Stomach (tissue), 8 donors: ENCODE measurements at regions not wholly inside any gene's neighbourhood (a gene's known extent, or its start where the extent isn't known, plus 50 kb on each side); places are given as distances from the start of the nearest gene placed in this dataset.
"Not testable (repeated sequence)": the region's sequence is repeated elsewhere in the genome, so short reads cannot be mapped to it uniquely, and the experiment has no call there.

ENCODE experiments used
- DNase-seq, 2 donors: peaks; one replicate each; pipeline versions ENCODE4 v3.0.0 to v3.0.0-alpha.2; 2013 to 2019
- H3K27ac ChIP-seq, 5 donors: fragments of 200-600 bp in 4 of 5; sonication (generic) in 4 of 5; one replicate each; pipeline ENCODE4 v1.5.1; 2013 to 2019; ENCODE audit warnings: mild to moderate bottlenecking in 1 of 5, moderate library complexity in 1 of 5
- H3K27me3 ChIP-seq, 3 donors: fragments of 200-600 bp; sonication (generic); one replicate each; pipeline ENCODE4 v1.5.1; 2017 to 2019; ENCODE audit warnings: mixed run types in 1 of 3
- H3K36me3 ChIP-seq, 4 donors: fragments of 200-600 bp; sonication (generic); 1 replicate in 3 of 4; 2 replicates in 1 of 4; pipeline ENCODE4 v1.5.1; 2016 to 2019
- H3K4me1 ChIP-seq, 4 donors: fragments of 200-600 bp; sonication (generic); one replicate each; pipeline ENCODE4 v1.5.1; 2016 to 2019
- H3K4me3 ChIP-seq, 4 donors: fragments of 200-600 bp; sonication (generic) in 3 of 4; one replicate each; pipeline ENCODE4 v1.5.1; 2016 to 2019; ENCODE audit warnings: mild to moderate bottlenecking in 1 of 4
- H3K9me3 ChIP-seq, 4 donors: fragments of 200-600 bp; sonication (generic); one replicate each; pipeline ENCODE4 v1.5.1; 2016 to 2019
- CTCF ChIP-seq, 7 experiments: fragments of 450-650 bp in 4 of 7; fragments of 200-600 bp in 3 of 7; sonication (generic) in 3 of 7; IDR thresholded peaks; one replicate each; pipeline ENCODE4 v1.5.1; 2016 to 2019; ENCODE audit warnings: antibody characterized with exemption in 7 of 7, control low read depth in 2 of 7, mild to moderate bottlenecking in 1 of 7
- EP300 ChIP-seq: sonication (generic); formaldehyde crosslinking; IDR thresholded peaks from one replicate; pipeline ENCODE4 v1.6.1; 2017; ENCODE audit warnings: antibody characterized with exemption
- POLR2A ChIP-seq, 4 donors: fragments of 450-650 bp; IDR thresholded peaks; one replicate each; pipeline ENCODE4 v1.6.1; 2016; ENCODE audit warnings: antibody characterized with exemption in 4 of 4, control low read depth in 2 of 4, mild to moderate bottlenecking in 1 of 4, moderate library complexity in 1 of 4
- POLR2AphosphoS5 ChIP-seq, 3 donors: sonication (generic); formaldehyde crosslinking; IDR thresholded peaks; one replicate each; pipeline ENCODE4 v1.6.1; 2016; ENCODE audit warnings: antibody characterized with exemption in 3 of 3
- WGBS, 5 donors: extraction: QIAGEN DNeasy Blood & Tissue Kit in 3 of 5; methylation state at CpG; one replicate each; pipeline versions ENCODE4 v1.1.5 to v1.1.7; 2013 to 2018; 5-methylcytosine and 5-hydroxymethylcytosine counted together
- intact Hi-C: fragments of 100-400 bp; cut with DNase I; formaldehyde crosslinking; loops from one replicate; pipeline ENCODE4 v1.15.1; 2023; ENCODE audit warnings: low total_unique reads
- donor health status: healthy with polysubstance abuse.
- donor health status: Bipolar disorder and iron deficiency.
- donor health status: healthy.

DNA sequence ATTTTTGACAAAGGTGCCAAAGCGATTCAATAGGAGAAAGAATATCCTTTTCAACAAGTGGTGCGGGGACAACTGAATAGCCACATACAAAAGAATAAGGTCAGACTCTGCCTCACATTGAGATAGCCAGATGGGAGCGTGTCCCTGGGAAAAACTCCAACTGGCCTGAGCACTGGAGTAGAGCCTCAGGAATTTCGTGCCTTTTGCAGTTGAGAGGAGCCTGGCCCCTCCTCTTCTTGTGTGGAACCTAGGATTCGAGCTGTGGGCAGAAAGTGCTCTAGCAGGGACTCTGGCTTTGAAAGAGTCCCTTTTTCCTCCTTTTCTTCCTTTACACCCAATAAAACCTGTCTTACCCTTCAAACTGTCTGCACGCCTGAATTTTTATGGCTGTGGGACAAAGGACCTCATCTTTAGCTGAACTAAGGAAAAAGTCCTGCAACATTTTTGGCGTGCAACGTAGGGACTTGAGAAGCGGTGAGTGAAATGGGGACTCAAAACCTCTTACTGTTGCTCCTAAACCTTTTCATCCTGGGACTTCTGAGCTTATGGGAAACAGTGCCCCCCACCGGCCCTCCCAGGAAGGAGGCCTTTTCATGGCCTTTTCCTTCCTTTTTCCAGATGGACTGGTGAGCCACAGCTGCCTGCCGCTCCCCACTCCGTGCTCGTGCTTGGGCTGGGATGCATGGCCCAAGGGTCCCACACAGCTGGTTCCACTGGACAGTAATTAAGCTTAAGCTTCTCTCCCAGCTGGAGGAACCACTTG lies 68.6 kb downstream of the BMP15 start:
- H3K36me3 ChIP-seq: no peaks in the 10 kb centered on the region
- no peaks in the 10 kb centered on the region for H3K4me1 ChIP-seq
- no peak for TF ChIP-seq EP300
- no peak for TF ChIP-seq CTCF (IDR thresholded peaks at IDR 0.05)
- WGBS, 5 donors: 52 to 79% (median 77%) methylated on average over 12 to 13 of the region's 13 CpGs
- no peak overlapping the region for H3K4me3 ChIP-seq
- intact Hi-C loops: no loop called here
- H3K27ac ChIP-seq: no peak overlapping the region
- no peaks in the 10 kb centered on the region for H3K9me3 ChIP-seq
- peaks cover 0 to 19% (median 0%) of the 10 kb centered on the region in 3 donors for H3K27me3 ChIP-seq
- no peak for DNase-seq

DNA sequence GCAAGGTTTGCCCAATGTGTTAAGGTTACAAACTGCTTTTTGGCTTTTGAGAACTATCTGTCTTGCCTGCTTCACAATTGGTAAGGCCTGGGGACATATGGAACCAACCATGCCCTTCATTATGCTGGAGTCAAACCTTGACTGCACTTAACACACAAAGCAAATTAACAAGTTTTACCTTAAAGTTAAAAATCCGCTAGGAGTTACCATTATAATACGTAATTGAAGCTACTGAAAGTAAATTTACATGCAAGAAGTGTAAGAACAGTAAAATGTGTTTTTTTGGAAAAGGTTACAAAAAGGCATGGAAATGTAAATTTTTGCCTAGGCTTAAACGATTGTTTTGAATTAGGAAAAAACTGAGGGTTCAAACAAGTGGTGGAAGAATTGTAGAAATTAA lies 69.7 kb downstream of the BMP15 start:
- Histone ChIP-seq H3K36me3 (no peaks in the 10 kb centered on the region), H3K27me3 (peaks cover 0 to 19% (median 0%) of the 10 kb centered on the region in 3 donors), H3K9me3 (no peaks in the 10 kb centered on the region), H3K4me1 (no peaks in the 10 kb centered on the region), H3K27ac (no peak overlapping the region), H3K4me3 (no peak overlapping the region)
- 59 to 88% (median 73%) methylated on average over 3 of the region's 3 CpGs for WGBS, 5 donors
- DNase-seq: no peak
- no peak for TF ChIP-seq CTCF (IDR thresholded peaks at IDR 0.05)
- TF ChIP-seq POLR2AphosphoS5 (IDR thresholded peaks at IDR 0.05): no peak
- no peak for TF ChIP-seq POLR2A (IDR thresholded peaks at IDR 0.05)
- TF ChIP-seq EP300: no peak
- intact Hi-C loops: no loop called here

DNA sequence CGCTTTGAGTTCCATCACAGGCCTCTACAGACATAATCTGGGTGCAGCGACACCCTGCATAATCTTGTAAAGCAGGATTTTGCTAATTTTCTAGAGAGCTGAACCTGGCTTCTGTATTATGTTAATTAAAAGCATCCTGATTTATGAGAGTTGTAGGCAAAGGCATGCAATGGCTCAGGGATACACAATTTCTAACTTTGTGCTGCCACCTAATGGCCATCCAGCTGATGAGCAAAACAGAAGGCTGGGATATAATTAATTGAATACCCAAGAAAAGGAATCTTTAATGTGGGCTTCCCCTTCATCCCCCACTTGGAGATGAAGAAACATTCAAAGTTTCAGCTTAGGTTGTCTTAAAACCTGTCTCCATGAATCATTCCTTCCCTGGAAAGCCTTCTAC lies 78.1 kb downstream of the BMP15 start:
- peaks cover 0 to 12% (median 5%) of the 10 kb centered on the region in 3 donors for H3K27me3 ChIP-seq
- no peak overlapping the region for H3K27ac ChIP-seq
- 32 to 100% (median 47%) methylated on average over 1 to 2 of the region's 2 CpGs for WGBS, 5 donors
- TF ChIP-seq CTCF (IDR thresholded peaks at IDR 0.05) (peak in 3 of 7 experiments; percentile 9 to 48 (median 12)), POLR2A (IDR thresholded peaks at IDR 0.05) (no peak)
- intact Hi-C loops: no loop called here
- H3K36me3 ChIP-seq: no peaks in the 10 kb centered on the region
- no peaks in the 10 kb centered on the region for H3K9me3 ChIP-seq
- H3K4me1 ChIP-seq: no peaks in the 10 kb centered on the region
- peak in 1 of 2 donors; percentile 71 for DNase-seq
- H3K4me3 ChIP-seq: no peak overlapping the region

DNA sequence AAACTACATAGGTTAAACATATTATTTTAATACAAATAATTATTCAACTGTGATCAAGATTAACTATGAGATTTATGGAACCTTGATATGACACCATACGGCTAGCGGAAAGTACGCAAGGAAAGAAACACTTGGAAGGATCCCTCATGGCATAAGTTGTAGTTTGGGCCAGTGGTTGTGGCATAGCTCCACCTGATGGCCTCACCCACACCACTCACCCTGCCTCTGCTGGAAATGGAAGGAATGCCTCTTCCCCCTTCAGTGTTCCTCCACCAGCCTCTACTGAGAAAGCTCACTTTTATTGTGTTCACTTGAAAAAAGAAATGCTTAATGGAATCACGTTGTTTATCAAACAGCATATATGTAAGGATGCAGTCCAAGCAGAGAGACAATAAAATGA lies 86.4 kb downstream of the BMP15 start:
- DNase-seq: no peak
- intact Hi-C loops: no loop called here
- Histone ChIP-seq H3K27ac (no peak overlapping the region), H3K27me3 (no peaks in the 10 kb centered on the region), H3K36me3 (no peaks in the 10 kb centered on the region), H3K4me1 (no peaks in the 10 kb centered on the region), H3K4me3 (no peak overlapping the region), H3K9me3 (no peaks in the 10 kb centered on the region)
- TF ChIP-seq EP300 (no peak), CTCF (IDR thresholded peaks at IDR 0.05) (no peak), POLR2A (IDR thresholded peaks at IDR 0.05) (no peak), POLR2AphosphoS5 (IDR thresholded peaks at IDR 0.05) (no peak)
- 61 to 82% (median 75%) methylated on average over 4 of the region's 4 CpGs for WGBS, 5 donors

GRCh38 chrX:51000384-51000783 lies 89.8 kb downstream of the BMP15 start:
- H3K4me1 ChIP-seq, H3K27ac ChIP-seq, H3K4me3 ChIP-seq, H3K36me3 ChIP-seq, H3K27me3 ChIP-seq, intact Hi-C loops, DNase-seq, H3K9me3 ChIP-seq: not testable (repeated sequence)
- WGBS, 5 donors: 63 to 82% (median 71%) methylated on average over 2 to 4 of the region's 4 CpGs; no CpG with 5 or more reads in 1 of the 5 donors

DNA sequence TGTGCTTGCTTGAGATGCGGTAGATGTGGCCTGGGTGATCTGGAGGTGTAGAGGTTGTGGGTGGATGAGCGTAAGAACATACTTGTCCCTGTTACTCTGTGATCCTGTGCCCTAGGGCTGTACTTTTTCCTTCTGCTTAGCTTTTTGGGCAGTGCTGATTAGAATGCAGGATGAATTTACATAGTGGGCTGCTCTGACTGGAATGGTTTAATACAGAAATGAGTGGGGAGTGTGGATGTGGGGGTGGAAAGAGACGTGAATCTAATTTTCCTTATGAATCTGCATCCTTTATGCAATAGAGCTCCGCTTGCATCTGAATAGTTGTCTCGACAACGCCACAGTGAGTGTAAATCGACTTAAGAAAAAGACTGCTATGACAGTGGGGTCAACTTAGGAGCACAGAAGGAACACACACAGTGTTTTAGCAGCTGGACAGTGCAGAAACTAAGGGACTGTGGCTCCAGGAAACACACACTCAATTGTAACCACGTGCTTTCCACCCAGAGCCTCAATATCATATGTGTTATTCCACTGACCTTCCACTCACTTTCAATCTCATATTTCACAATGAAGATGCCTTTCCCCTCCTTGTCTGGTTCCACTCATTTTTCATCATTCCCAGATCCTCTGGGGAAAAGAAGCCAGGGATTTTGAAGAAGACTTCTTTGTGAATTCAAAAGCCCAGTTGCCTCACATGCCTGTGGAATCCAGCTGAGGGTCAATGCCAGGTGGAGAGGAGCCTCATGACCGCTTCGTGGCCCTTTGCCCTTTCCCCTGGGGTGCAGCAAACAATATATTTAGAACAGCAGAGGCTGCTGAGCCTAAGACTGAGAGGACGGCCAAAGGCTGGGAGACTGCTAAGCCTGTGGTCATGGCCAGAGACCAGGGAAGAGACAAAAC lies 91.4 kb downstream of the BMP15 start:
- WGBS, 5 donors: 67 to 80% (median 72%) methylated on average over 11 of the region's 11 CpGs
- H3K27me3 ChIP-seq, H3K36me3 ChIP-seq, H3K4me1 ChIP-seq, H3K9me3 ChIP-seq, H3K4me3 ChIP-seq, H3K27ac ChIP-seq, intact Hi-C loops: not testable (repeated sequence)
- DNase-seq: peak in 1 of 2 donors; percentile 4
